ENCODE measurements at regions not wholly inside any gene's neighbourhood (a gene's known extent, or its start where the extent isn't known, plus 50 kb on each side); places are given as distances from the start of the nearest gene placed in this dataset.
"Not testable (repeated sequence)": the region's sequence is repeated elsewhere in the genome, so short reads cannot be mapped to it uniquely, and the experiment has no call there.

DNA sequence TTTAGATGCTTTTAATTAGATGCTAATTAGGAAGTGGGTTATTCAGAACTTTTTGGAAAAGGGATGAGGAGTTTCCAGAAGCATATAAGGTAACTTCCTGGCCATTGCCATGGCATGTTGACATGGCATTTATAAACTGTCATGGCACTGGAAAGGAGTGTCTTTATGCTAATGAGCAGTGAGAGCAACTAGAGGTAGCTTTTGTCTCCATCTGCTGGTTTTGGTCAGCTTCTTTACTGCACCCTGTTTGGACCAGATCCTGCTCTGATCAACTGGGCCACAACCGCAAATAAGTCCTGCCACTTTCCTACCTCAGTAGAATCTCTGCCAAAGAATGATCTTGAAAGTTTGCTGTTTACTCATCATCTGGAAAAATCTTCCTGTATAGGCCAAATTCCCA is 193.6 kb downstream of the FAM72C start:
- TF ChIP-seq, protein P1, sequence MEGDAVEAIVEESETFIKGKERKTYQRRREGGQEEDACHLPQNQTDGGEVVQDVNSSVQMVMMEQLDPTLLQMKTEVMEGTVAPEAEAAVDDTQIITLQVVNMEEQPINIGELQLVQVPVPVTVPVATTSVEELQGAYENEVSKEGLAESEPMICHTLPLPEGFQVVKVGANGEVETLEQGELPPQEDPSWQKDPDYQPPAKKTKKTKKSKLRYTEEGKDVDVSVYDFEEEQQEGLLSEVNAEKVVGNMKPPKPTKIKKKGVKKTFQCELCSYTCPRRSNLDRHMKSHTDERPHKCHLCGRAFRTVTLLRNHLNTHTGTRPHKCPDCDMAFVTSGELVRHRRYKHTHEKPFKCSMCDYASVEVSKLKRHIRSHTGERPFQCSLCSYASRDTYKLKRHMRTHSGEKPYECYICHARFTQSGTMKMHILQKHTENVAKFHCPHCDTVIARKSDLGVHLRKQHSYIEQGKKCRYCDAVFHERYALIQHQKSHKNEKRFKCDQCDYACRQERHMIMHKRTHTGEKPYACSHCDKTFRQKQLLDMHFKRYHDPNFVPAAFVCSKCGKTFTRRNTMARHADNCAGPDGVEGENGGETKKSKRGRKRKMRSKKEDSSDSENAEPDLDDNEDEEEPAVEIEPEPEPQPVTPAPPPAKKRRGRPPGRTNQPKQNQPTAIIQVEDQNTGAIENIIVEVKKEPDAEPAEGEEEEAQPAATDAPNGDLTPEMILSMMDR (IDR thresholded peaks at IDR 0.05; ENCODE audit: low read length), result not testable (repeated sequence)
- TF ChIP-seq EZH2 (IDR thresholded peaks at IDR 0.05; ENCODE audit: borderline replicate concordance, low read length), result not testable (repeated sequence)

Measured in OCI-LY1 (cell line).